ENCODE measurements at regions not wholly inside any gene's neighbourhood (a gene's known extent, or its start where the extent isn't known, plus 50 kb on each side); places are given as distances from the start of the nearest gene placed in this dataset.

DNA sequence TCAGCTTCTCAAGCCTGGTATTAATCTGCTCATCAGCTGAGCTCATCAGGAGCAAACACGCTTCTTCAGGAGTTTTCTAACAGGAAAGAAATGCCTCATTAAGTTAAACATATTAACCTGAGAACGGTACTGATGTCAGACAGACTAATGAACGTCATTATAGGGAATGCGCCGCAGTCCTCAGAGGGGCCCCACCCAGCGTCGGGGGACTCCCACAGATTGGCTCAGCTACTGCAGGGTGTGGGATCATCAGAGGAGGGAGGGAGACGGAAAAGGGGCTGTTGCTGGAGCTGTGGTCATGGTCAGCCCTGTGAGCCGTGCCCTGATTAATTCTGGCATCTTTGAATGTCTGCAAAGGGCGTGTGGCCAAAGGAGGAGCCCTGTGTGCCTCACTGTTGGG is 348.5 kb downstream of the PTPRU start:
- TF ChIP-seq POLR2AphosphoS5 (IDR thresholded peaks at IDR 0.05): no peak
- TF ChIP-seq, protein P1, sequence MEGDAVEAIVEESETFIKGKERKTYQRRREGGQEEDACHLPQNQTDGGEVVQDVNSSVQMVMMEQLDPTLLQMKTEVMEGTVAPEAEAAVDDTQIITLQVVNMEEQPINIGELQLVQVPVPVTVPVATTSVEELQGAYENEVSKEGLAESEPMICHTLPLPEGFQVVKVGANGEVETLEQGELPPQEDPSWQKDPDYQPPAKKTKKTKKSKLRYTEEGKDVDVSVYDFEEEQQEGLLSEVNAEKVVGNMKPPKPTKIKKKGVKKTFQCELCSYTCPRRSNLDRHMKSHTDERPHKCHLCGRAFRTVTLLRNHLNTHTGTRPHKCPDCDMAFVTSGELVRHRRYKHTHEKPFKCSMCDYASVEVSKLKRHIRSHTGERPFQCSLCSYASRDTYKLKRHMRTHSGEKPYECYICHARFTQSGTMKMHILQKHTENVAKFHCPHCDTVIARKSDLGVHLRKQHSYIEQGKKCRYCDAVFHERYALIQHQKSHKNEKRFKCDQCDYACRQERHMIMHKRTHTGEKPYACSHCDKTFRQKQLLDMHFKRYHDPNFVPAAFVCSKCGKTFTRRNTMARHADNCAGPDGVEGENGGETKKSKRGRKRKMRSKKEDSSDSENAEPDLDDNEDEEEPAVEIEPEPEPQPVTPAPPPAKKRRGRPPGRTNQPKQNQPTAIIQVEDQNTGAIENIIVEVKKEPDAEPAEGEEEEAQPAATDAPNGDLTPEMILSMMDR (IDR thresholded peaks at IDR 0.05 in 8 of 11, conservative IDR thresholded peaks at IDR 0.05 in 3 of 11): no peak

All from spleen (tissue), 7 donors.